ENCODE measurements at regions not wholly inside any gene's neighbourhood (a gene's known extent, or its start where the extent isn't known, plus 50 kb on each side); places are given as distances from the start of the nearest gene placed in this dataset.
"Not testable (repeated sequence)": the region's sequence is repeated elsewhere in the genome, so short reads cannot be mapped to it uniquely, and the experiment has no call there.

DNA sequence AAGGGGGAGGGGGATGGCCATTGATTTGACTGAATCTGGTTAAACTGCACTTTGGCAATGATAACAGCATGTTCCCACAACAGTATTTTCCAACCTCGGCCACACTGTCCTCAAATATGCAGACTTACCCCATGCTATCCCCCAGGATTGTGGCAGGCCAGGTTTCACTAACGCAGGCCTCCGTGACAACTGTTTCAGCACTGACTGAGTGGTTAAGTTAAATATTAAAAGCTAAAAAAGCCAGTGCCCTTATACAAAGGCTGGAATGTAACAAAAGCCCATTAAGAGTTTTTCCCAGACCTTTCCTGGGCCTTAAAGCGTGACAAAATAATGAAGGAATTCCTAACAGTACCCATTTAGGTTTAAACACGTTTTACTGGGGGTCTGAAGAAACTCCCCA is 202.9 kb downstream of the USP25 start:
- Mint-ChIP-seq H3K27me3 (peaks cover 1% of the 10 kb centered on the region), H3K36me3 (no peaks in the 10 kb centered on the region), H3K9me3 (ENCODE audit: low read depth) (no peaks in the 10 kb centered on the region), H3K4me3 (no peak overlapping the region), H3K4me1 (ENCODE audit: low read depth) (no peaks in the 10 kb centered on the region), H3K27ac (no peak overlapping the region)

DNA sequence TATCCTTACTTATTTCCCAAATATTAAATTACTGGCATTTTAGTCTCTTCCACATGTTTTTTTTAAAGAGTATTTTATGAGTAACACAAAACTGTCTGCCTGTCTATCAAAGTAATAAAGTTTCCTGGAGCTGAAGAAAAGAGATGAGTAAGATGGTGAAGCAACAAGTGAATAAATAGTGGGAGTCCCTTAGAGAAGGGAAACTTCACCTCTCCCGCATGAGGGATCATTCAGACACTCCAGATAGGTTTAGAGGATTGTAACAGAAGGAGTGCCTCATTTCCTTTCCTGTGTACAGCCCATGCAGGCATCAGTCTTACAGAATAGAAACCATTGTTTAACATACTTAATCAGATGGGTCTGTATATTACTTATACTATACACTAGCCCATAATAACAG is 205.7 kb downstream of the USP25 start:
- Mint-ChIP-seq H3K9me3 (ENCODE audit: low read depth) (no peaks in the 10 kb centered on the region), H3K36me3 (no peaks in the 10 kb centered on the region), H3K4me1 (ENCODE audit: low read depth) (no peaks in the 10 kb centered on the region), H3K27ac (no peak overlapping the region), H3K27me3 (peaks cover 1% of the 10 kb centered on the region), H3K4me3 (no peak overlapping the region)

DNA sequence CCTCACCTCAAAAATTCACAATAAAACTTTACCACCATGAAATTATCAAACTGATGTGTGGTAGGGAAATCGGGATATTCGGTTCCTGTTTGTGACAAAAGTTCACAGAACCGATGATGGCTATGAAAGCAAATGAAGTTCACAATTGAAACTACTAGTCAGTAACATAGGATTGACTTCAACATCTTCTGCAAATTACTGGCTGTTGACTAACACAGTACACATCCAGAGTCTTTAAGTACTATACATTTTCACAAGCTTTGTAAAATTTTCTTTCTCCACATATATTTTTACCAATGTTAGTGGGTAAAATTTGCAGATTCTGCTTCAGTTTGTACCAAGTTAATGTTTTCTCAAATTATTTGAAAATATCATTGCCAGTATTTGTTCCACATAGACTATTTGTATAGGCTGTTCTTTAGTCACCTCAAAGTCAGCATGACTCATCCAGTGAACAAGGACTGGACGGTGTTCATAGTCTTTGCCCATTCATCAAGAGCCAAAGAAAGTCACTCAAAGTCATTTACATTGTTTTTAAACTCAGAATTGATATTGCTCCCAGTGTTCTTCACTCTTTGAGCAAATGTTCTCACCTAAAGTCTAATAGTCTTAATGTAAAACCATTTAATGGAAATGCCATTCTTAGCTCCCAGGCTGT is 213.4 kb downstream of the USP25 start:
- Mint-ChIP-seq H3K9me3 (ENCODE audit: low read depth) (no peaks in the 10 kb centered on the region), H3K36me3 (no peaks in the 10 kb centered on the region), H3K27me3 (peaks cover 5% of the 10 kb centered on the region), H3K4me1 (ENCODE audit: low read depth) (no peaks in the 10 kb centered on the region), H3K27ac (no peak overlapping the region), H3K4me3 (no peak overlapping the region)

DNA sequence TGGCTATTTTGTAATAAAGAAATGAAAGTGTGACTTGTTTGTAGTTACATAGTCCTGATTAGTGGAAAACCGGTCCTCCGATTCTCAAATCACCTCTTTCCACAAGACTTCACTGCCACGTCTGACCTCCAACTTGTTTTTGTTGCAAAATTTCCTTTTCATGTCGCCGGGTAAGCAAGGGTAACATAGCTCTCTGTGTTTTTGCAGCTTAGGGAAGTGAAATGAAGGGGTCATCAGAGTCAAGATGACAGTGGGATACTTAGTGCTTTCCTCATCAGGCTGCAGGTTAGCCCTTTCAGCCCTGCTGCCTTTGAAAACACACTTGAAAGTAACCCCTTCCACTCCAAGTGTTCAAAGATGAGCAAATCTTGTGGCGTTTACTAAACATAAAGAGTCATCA is 217.9 kb downstream of the USP25 start:
- Mint-ChIP-seq H3K9me3 (ENCODE audit: low read depth) (peaks cover 7% of the 10 kb centered on the region), H3K27ac (no peak overlapping the region)

GRCh38 chr21:15953551-15954116 is 223.9 kb downstream of the USP25 start:
- H3K9me3 Mint-ChIP-seq (ENCODE audit: low read depth): peaks cover 23% of the 10 kb centered on the region
- no peak overlapping the region for H3K4me3 Mint-ChIP-seq
- no peak overlapping the region for H3K27ac Mint-ChIP-seq
- H3K4me1 Mint-ChIP-seq (ENCODE audit: low read depth): no peaks in the 10 kb centered on the region
- H3K27me3 Mint-ChIP-seq: peaks cover 1% of the 10 kb centered on the region
- peaks cover 4% of the 10 kb centered on the region for H3K36me3 Mint-ChIP-seq

More for the DNA sequence above, 217.9 kb downstream of the USP25 start:
- H3K4me3 Mint-ChIP-seq: no peak overlapping the region
- H3K27me3 Mint-ChIP-seq: peaks cover 5% of the 10 kb centered on the region
- no peaks in the 10 kb centered on the region for H3K36me3 Mint-ChIP-seq
- H3K4me1 Mint-ChIP-seq (ENCODE audit: low read depth): no peaks in the 10 kb centered on the region

DNA sequence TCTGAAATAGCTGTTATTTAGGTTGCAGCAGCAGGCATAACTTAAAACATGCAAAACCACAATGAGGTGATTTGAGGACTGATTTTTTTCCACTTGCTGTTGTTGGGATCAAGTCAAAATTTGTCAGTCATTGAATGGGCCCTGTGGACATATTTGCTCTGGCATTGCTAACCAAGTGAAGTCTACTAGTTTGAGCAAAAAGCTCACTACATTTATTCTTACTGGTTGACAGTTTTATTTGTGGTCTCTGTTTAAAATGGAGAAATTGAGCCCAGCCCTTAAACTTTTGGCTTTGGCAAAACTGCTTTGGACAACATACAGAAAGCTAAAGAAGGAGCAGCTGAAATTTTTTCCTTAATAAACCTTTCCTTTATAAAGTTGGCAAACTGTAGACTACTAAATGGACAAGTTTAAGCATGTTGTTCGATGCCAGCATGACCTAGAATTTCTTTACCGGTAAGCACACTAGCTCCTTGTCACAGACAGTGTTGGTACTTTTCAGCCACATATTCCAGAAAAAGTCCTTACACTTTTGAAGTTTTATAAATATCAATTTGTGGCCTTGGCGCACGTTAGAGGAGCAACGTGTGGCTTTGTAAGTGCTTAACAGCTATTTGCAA is 234.6 kb downstream of the USP25 start:
- H3K27ac Mint-ChIP-seq: no peak overlapping the region

GRCh38 chr21:15966231-15966630 is 236.4 kb downstream of the USP25 start:
- no peaks in the 10 kb centered on the region for H3K9me3 Mint-ChIP-seq (ENCODE audit: low read depth)
- peaks cover 1% of the 10 kb centered on the region for H3K27me3 Mint-ChIP-seq
- no peaks in the 10 kb centered on the region for H3K4me1 Mint-ChIP-seq (ENCODE audit: low read depth)
- H3K36me3 Mint-ChIP-seq: no peaks in the 10 kb centered on the region
- H3K4me3 Mint-ChIP-seq: no peak overlapping the region
- no peak overlapping the region for H3K27ac Mint-ChIP-seq

More for the DNA sequence above, 234.6 kb downstream of the USP25 start:
- H3K36me3 Mint-ChIP-seq: no peaks in the 10 kb centered on the region
- no peaks in the 10 kb centered on the region for H3K9me3 Mint-ChIP-seq (ENCODE audit: low read depth)
- H3K27me3 Mint-ChIP-seq: peaks cover 2% of the 10 kb centered on the region
- no peaks in the 10 kb centered on the region for H3K4me1 Mint-ChIP-seq (ENCODE audit: low read depth)
- H3K4me3 Mint-ChIP-seq: no peak overlapping the region

DNA sequence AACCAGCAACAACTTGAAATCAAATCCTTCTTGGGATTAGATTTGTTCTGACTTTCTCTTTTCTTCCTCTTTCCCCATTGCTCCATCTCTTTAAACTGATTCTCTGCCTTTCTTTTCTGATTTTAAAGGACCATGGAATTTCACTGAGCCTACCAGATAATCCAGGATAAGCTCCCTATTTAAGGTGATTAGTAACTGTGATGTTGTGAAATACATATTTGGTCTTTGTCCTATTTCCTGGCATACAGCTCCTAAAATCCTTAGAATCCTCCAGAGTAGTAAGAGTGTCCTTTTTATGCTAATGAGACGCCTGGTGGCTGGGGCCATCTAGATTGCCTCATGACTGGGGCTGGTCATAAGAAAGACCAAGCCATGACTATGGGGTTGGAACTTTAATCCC is 236.9 kb downstream of the USP25 start:
- Mint-ChIP-seq H3K4me1 (ENCODE audit: low read depth) (no peaks in the 10 kb centered on the region), H3K4me3 (no peak overlapping the region), H3K9me3 (ENCODE audit: low read depth) (no peaks in the 10 kb centered on the region), H3K27ac (no peak overlapping the region), H3K27me3 (no peaks in the 10 kb centered on the region), H3K36me3 (no peaks in the 10 kb centered on the region)

- no peaks in the 10 kb centered on the region for H3K27me3 Mint-ChIP-seq
- no peaks in the 10 kb centered on the region for H3K36me3 Mint-ChIP-seq
- no peak overlapping the region for H3K27ac Mint-ChIP-seq
- H3K9me3 Mint-ChIP-seq (ENCODE audit: low read depth): no peaks in the 10 kb centered on the region
- H3K4me1 Mint-ChIP-seq (ENCODE audit: low read depth): no peaks in the 10 kb centered on the region
- no peak overlapping the region for H3K4me3 Mint-ChIP-seq
These were observed 237.9 kb downstream of the USP25 start for GRCh38 chr21:15967661-15968060.

GRCh38 chr21:15968776-15969310 is 239.1 kb downstream of the USP25 start:
- Mint-ChIP-seq H3K9me3 (ENCODE audit: low read depth) (no peaks in the 10 kb centered on the region), H3K4me3 (no peak overlapping the region), H3K36me3 (no peaks in the 10 kb centered on the region), H3K4me1 (ENCODE audit: low read depth) (no peaks in the 10 kb centered on the region), H3K27ac (no peak overlapping the region), H3K27me3 (no peaks in the 10 kb centered on the region)

GRCh38 chr21:15976807-15977206 is 247.0 kb downstream of the USP25 start:
- Mint-ChIP-seq H3K27me3 (peaks cover 2% of the 10 kb centered on the region), H3K27ac (no peak overlapping the region), H3K9me3 (ENCODE audit: low read depth) (no peaks in the 10 kb centered on the region), H3K36me3 (no peaks in the 10 kb centered on the region), H3K4me3 (no peak overlapping the region), H3K4me1 (ENCODE audit: low read depth) (no peaks in the 10 kb centered on the region)

- Mint-ChIP-seq H3K4me1 (ENCODE audit: low read depth) (no peaks in the 10 kb centered on the region), H3K27me3 (peaks cover 2% of the 10 kb centered on the region), H3K4me3 (no peak overlapping the region), H3K27ac (no peak overlapping the region), H3K9me3 (ENCODE audit: low read depth) (no peaks in the 10 kb centered on the region), H3K36me3 (no peaks in the 10 kb centered on the region)
These were observed 248.5 kb downstream of the USP25 start for GRCh38 chr21:15978215-15978738.

- not testable (repeated sequence) for H3K27me3 Mint-ChIP-seq
These were observed 249.7 kb downstream of the USP25 start for GRCh38 chr21:15979493-15979892.

GRCh38 chr21:15986277-15986676 is 256.5 kb downstream of the USP25 start:
- H3K27me3 Mint-ChIP-seq: no peaks in the 10 kb centered on the region
- H3K36me3 Mint-ChIP-seq: no peaks in the 10 kb centered on the region
- no peak overlapping the region for H3K4me3 Mint-ChIP-seq
- no peaks in the 10 kb centered on the region for H3K9me3 Mint-ChIP-seq (ENCODE audit: low read depth)
- no peaks in the 10 kb centered on the region for H3K4me1 Mint-ChIP-seq (ENCODE audit: low read depth)
- H3K27ac Mint-ChIP-seq: no peak overlapping the region

More at GRCh38 chr21:15979493-15979892, 249.7 kb downstream of the USP25 start:
- H3K9me3 Mint-ChIP-seq (ENCODE audit: low read depth); H3K4me1 Mint-ChIP-seq (ENCODE audit: low read depth); H3K27ac Mint-ChIP-seq; H3K36me3 Mint-ChIP-seq; H3K4me3 Mint-ChIP-seq: not testable (repeated sequence)

GRCh38 chr21:15992171-15992570 is 262.4 kb downstream of the USP25 start:
- Mint-ChIP-seq H3K36me3 (no peaks in the 10 kb centered on the region), H3K9me3 (ENCODE audit: low read depth) (no peaks in the 10 kb centered on the region), H3K27ac (no peak overlapping the region), H3K4me1 (ENCODE audit: low read depth) (no peaks in the 10 kb centered on the region), H3K4me3 (no peak overlapping the region), H3K27me3 (no peaks in the 10 kb centered on the region)

Measured in activated naive CD8-positive, alpha-beta T cell (primary cell).